Omental fat pad (tissue), 3 donors: ENCODE measurements at regions not wholly inside any gene's neighbourhood (a gene's known extent, or its start where the extent isn't known, plus 50 kb on each side); places are given as distances from the start of the nearest gene placed in this dataset.

Experiments
- ATAC-seq: fragments of 150-250 bp; one replicate; pipeline ENCODE4 v1.9.1; 2016; ENCODE audit warnings: mild to moderate bottlenecking, moderate library complexity; ENCODE audit not compliant: low FRiP score
- DNase-seq: peaks from one replicate; pipeline ENCODE4 v3.0.0-alpha.2; 2019; ENCODE audit warnings: low spot score
- TF ChIP-seq, protein P1 (sequence below), 3 donors: fragments of 450-650 bp; IDR thresholded peaks; one replicate each; pipeline ENCODE4 v1.5.1; 2016 to 2017; ENCODE audit warnings: antibody characterized with exemption in 3 of 3, mild to moderate bottlenecking in 3 of 3, moderate library complexity in 2 of 3

GRCh38 chr21:25115021-25115420 lies 492.3 kb downstream of the MRPL39 start:
- TF ChIP-seq, protein P1, sequence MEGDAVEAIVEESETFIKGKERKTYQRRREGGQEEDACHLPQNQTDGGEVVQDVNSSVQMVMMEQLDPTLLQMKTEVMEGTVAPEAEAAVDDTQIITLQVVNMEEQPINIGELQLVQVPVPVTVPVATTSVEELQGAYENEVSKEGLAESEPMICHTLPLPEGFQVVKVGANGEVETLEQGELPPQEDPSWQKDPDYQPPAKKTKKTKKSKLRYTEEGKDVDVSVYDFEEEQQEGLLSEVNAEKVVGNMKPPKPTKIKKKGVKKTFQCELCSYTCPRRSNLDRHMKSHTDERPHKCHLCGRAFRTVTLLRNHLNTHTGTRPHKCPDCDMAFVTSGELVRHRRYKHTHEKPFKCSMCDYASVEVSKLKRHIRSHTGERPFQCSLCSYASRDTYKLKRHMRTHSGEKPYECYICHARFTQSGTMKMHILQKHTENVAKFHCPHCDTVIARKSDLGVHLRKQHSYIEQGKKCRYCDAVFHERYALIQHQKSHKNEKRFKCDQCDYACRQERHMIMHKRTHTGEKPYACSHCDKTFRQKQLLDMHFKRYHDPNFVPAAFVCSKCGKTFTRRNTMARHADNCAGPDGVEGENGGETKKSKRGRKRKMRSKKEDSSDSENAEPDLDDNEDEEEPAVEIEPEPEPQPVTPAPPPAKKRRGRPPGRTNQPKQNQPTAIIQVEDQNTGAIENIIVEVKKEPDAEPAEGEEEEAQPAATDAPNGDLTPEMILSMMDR (IDR thresholded peaks at IDR 0.05) = no peak
- DNase-seq (no peak), ATAC-seq (no peak)

- TF ChIP-seq, protein P1 (IDR thresholded peaks at IDR 0.05) = no peak
- DNase-seq = no peak
- no peak for ATAC-seq
Observed at GRCh38 chr21:25107708-25108107, 499.6 kb downstream of the MRPL39 start.

GRCh38 chr21:25103500-25104207 lies 503.6 kb downstream of the MRPL39 start:
- TF ChIP-seq, protein P1 (IDR thresholded peaks at IDR 0.05) = no peak
- no peak for ATAC-seq
- no peak for DNase-seq

GRCh38 chr21:25097648-25098047 lies 509.6 kb downstream of the MRPL39 start:
- no peak for DNase-seq
- TF ChIP-seq, protein P1 (IDR thresholded peaks at IDR 0.05) = no peak
- no peak for ATAC-seq

GRCh38 chr21:25094695-25095094 lies 512.6 kb downstream of the MRPL39 start:
- TF ChIP-seq, protein P1 (IDR thresholded peaks at IDR 0.05) = no peak
- ATAC-seq = no peak

GRCh38 chr21:25092441-25093011 lies 514.8 kb downstream of the MRPL39 start:
- TF ChIP-seq, protein P1 (IDR thresholded peaks at IDR 0.05) = no peak
- ATAC-seq = no peak
- DNase-seq = no peak

More at GRCh38 chr21:25094695-25095094, 512.6 kb downstream of the MRPL39 start:
- no peak for DNase-seq

- DNase-seq (no peak), ATAC-seq (no peak)
- TF ChIP-seq, protein P1 (IDR thresholded peaks at IDR 0.05) = no peak
Observed at GRCh38 chr21:25081096-25081495, 526.2 kb downstream of the MRPL39 start.
